GM23338 (cell line): ENCODE measurements at regions not wholly inside any gene's neighbourhood (a gene's known extent, or its start where the extent isn't known, plus 50 kb on each side); places are given as distances from the start of the nearest gene placed in this dataset.

Experiments used
- ATAC-seq: fragments of 200-7000 bp; cut with Tn5 transposase; 3 replicates; pipeline ENCODE4 v1.9.1; 2020
- DNase-seq: peaks from one replicate; pipeline ENCODE4 v3.0.0-alpha.2; 2015; ENCODE audit warnings: low spot score
- H2AFZ ChIP-seq: fragments of 200-600 bp; sonication (generic); 2 replicates; pipeline ENCODE4 v1.8.0; 2016; ENCODE audit warnings: antibody characterized with exemption, mild to moderate bottlenecking, moderate library complexity
- H3F3A ChIP-seq: fragments of 200-600 bp; sonication (generic); replicated peaks from 2 replicates; pipeline ENCODE4 v1.8.0; 2017; ENCODE audit warnings: antibody characterized with exemption, mixed run types, low read depth
- H3K27ac ChIP-seq: fragments of 200-600 bp; sonication (generic); 2 replicates; pipeline ENCODE4 v1.6.1; 2016; ENCODE audit warnings: low read depth
- H3K27me3 ChIP-seq: fragments of 200-600 bp; sonication (generic); 2 replicates; pipeline ENCODE4 v1.8.0; 2016; ENCODE audit warnings: mild to moderate bottlenecking, mixed run types, moderate library complexity; ENCODE audit not compliant: insufficient read depth
- H3K36me3 ChIP-seq: fragments of 200-600 bp; sonication (generic); 2 replicates; pipeline ENCODE4 v1.8.0; 2016; ENCODE audit warnings: mild to moderate bottlenecking; ENCODE audit not compliant: insufficient read depth
- H3K4me1 ChIP-seq: fragments of 200-600 bp; sonication (generic); 2 replicates; pipeline ENCODE4 v1.8.0; 2016; ENCODE audit warnings: mild to moderate bottlenecking, moderate library complexity; ENCODE audit not compliant: insufficient read depth
- H3K4me2 ChIP-seq: fragments of 200-600 bp; sonication (generic); 2 replicates; pipeline ENCODE4 v1.7.1; 2017; ENCODE audit warnings: mixed run types
- H3K4me3 ChIP-seq: fragments of 200-600 bp; sonication (generic); 2 replicates; pipeline ENCODE4 v1.6.1; 2016; ENCODE audit warnings: mixed run types
- H3K79me2 ChIP-seq: fragments of 200-600 bp; sonication (generic); replicated peaks from 2 replicates; pipeline ENCODE4 v1.8.0; 2017; ENCODE audit warnings: mild to moderate bottlenecking; ENCODE audit not compliant: insufficient read depth
- H3K9me2 ChIP-seq: fragments of 200-600 bp; sonication (generic); 2 replicates; pipeline ENCODE4 v1.8.0; 2017; ENCODE audit not compliant: insufficient read depth
- H4K20me1 ChIP-seq: fragments of 200-600 bp; sonication (generic); replicated peaks from 2 replicates; pipeline ENCODE4 v1.8.0; 2017; ENCODE audit warnings: mild to moderate bottlenecking; ENCODE audit not compliant: insufficient read depth
- H3K27ac Mint-ChIP-seq: 2 replicates; pipeline ENCODE4 v1.8.0; 2020; ENCODE audit warnings: inconsistent platforms, mild to moderate bottlenecking, moderate library complexity, mixed read lengths
- H3K27me3 Mint-ChIP-seq: 3 replicates; pipeline ENCODE4 v1.8.0; 2022; ENCODE audit warnings: low read depth, mild to moderate bottlenecking, moderate library complexity, mixed read lengths, inconsistent platforms; ENCODE audit not compliant: insufficient read depth, poor library complexity
- H3K36me3 Mint-ChIP-seq: 3 replicates; pipeline ENCODE4 v1.8.0; 2021; ENCODE audit warnings: low read depth, mild to moderate bottlenecking, inconsistent platforms, moderate library complexity, mixed read lengths
- H3K4me1 Mint-ChIP-seq: 3 replicates; pipeline ENCODE4 v1.8.0; 2020; ENCODE audit warnings: mild to moderate bottlenecking, inconsistent platforms, mixed read lengths
- H3K4me3 Mint-ChIP-seq: 3 replicates; pipeline ENCODE4 v1.8.0; 2021; ENCODE audit warnings: moderate library complexity, mild to moderate bottlenecking, inconsistent platforms, mixed read lengths
- H3K9me3 Mint-ChIP-seq: 3 replicates; pipeline ENCODE4 v1.8.0; 2020; ENCODE audit warnings: moderate library complexity, mild to moderate bottlenecking, inconsistent platforms, mixed read lengths
- CREB1 ChIP-seq: fragments of 250-450 bp; sonication (Bioruptor Pico); IDR thresholded peaks from 2 replicates; pipeline ENCODE4 v1.5.0; 2020; ENCODE audit warnings: low read depth, mild to moderate bottlenecking, moderate library complexity
- CTCF ChIP-seq, 2 experiments: fragments of 200-600 bp in 1 of 2; sonication (generic) in 1 of 2; conservative IDR thresholded peaks; 2 replicates each; pipeline versions ENCODE4 v1.5.1 to v1.6.1; 2016 to 2017; ENCODE audit warnings: antibody characterized with exemption in 2 of 2, low read depth in 2 of 2, mild to moderate bottlenecking in 2 of 2, moderate library complexity in 1 of 2
- ETS1 ChIP-seq: IDR thresholded peaks from 2 replicates; pipeline ENCODE4 v1.6.1; 2016; ENCODE audit warnings: antibody characterized with exemption
- EZH2 ChIP-seq: fragments of 200-600 bp; sonication (generic); IDR thresholded peaks from one replicate; pipeline ENCODE4 v1.8.0; 2017; ENCODE audit warnings: antibody characterized with exemption, mild to moderate bottlenecking, low read depth; ENCODE audit not compliant: unreplicated experiment
- EZH2phosphoT487 ChIP-seq: fragments of 200-600 bp; sonication (generic); IDR thresholded peaks from one replicate; pipeline ENCODE4 v1.8.1; 2018; ENCODE audit warnings: antibody characterized with exemption; ENCODE audit not compliant: unreplicated experiment
- JUNB ChIP-seq: IDR thresholded peaks from one replicate; pipeline ENCODE4 v1.6.1; 2016; ENCODE audit warnings: antibody characterized with exemption; ENCODE audit not compliant: unreplicated experiment
- NANOG ChIP-seq: IDR thresholded peaks from 2 replicates; pipeline ENCODE4 v1.6.1; 2016; ENCODE audit warnings: antibody characterized with exemption, borderline replicate concordance
- POLR2AphosphoS5 ChIP-seq: IDR thresholded peaks from 2 replicates; pipeline ENCODE4 v1.6.1; 2016; ENCODE audit warnings: antibody characterized with exemption, low read depth
- REST ChIP-seq: IDR thresholded peaks from one replicate; pipeline ENCODE4 v1.6.1; 2018; ENCODE audit warnings: antibody characterized with exemption; ENCODE audit not compliant: unreplicated experiment
- STAT1 ChIP-seq: IDR thresholded peaks from one replicate; pipeline ENCODE4 v1.6.1; 2016; ENCODE audit warnings: antibody characterized with exemption; ENCODE audit not compliant: unreplicated experiment
- ZNF114 ChIP-seq: fragments of 250-450 bp; sonication (Bioruptor Pico); IDR thresholded peaks from 2 replicates; pipeline ENCODE4 v1.5.0; 2020; ENCODE audit warnings: mild to moderate bottlenecking, moderate library complexity
- ZNF331 ChIP-seq: fragments of 250-450 bp; sonication (Bioruptor Pico); IDR thresholded peaks from 2 replicates; pipeline ENCODE4 v1.5.0; 2020; ENCODE audit warnings: low read depth, mild to moderate bottlenecking, moderate library complexity
- ZNF462 ChIP-seq: fragments of 250-450 bp; sonication (Bioruptor Pico); IDR thresholded peaks from 2 replicates; pipeline ENCODE4 v1.5.0; 2020; ENCODE audit warnings: mild to moderate bottlenecking, moderate library complexity

GRCh38 chr3:124558991-124559845, 171.0 kb upstream of the UMPS start:
- H3K4me1 ChIP-seq, result peaks cover 10% of the 10 kb centered on the region
- H3F3A ChIP-seq, result no peaks in the 10 kb centered on the region
- Mint-ChIP-seq H3K9me3 (no peaks in the 10 kb centered on the region), H3K4me3 (no peak overlapping the region), H3K27ac (no peak overlapping the region), H3K27me3 (peaks cover 1% of the 10 kb centered on the region), H3K4me1 (peaks cover 23% of the 10 kb centered on the region), H3K36me3 (no peaks in the 10 kb centered on the region; the same call in 2 of the 3 replicates)
- H3K79me2 ChIP-seq, result no peaks in the 10 kb centered on the region
- no peak overlapping the region for H2AFZ ChIP-seq
- H3K36me3 ChIP-seq, result no peaks in the 10 kb centered on the region
- no peak overlapping the region for H3K4me3 ChIP-seq
- no peak overlapping the region for H3K4me2 ChIP-seq
- peak; percentile 46 for ATAC-seq
- H4K20me1 ChIP-seq, result no peaks in the 10 kb centered on the region
- TF ChIP-seq CREB1 (no peak), POLR2AphosphoS5 (no peak), STAT1 (no peak), NANOG (no peak), ZNF462 (CRISPR knock-in tag) (no peak), EZH2 (no peak), REST (no peak), CTCF (conservative IDR thresholded peaks at IDR 0.05; ENCODE audit: low read depth in 2 of 2) (no peak), ETS1 (no peak), ZNF114 (CRISPR knock-in tag) (no peak), EZH2phosphoT487 (no peak), ZNF331 (CRISPR knock-in tag) (no peak), JUNB (no peak)
- peak; percentile 20 for DNase-seq
- no peak overlapping the region for H3K27ac ChIP-seq
- H3K9me2 ChIP-seq, result no peaks in the 10 kb centered on the region
- no peaks in the 10 kb centered on the region for H3K27me3 ChIP-seq
